ENCODE measurements at regions not wholly inside any gene's neighbourhood (a gene's known extent, or its start where the extent isn't known, plus 50 kb on each side); places are given as distances from the start of the nearest gene placed in this dataset.

- DNase-seq (ENCODE audit: low spot score), result no peak
- H3K4me3 ChIP-seq (ENCODE audit: low read depth in 1 of 3, low read length in 3 of 3), result no peak overlapping the region
- TF ChIP-seq FOXA2 (IDR thresholded peaks at IDR 0.05) (no peak), HNF4G (IDR thresholded peaks at IDR 0.05) (no peak), RAD21 (IDR thresholded peaks at IDR 0.05) (no peak), HNF4A (conservative IDR thresholded peaks at IDR 0.05) (no peak), ZBTB33 (IDR thresholded peaks at IDR 0.05) (no peak), JUND (IDR thresholded peaks at IDR 0.05) (no peak), EGR1 (IDR thresholded peaks at IDR 0.05; ENCODE audit: low read depth in 2 of 2) (no peak), GABPA (IDR thresholded peaks at IDR 0.05 in 1 of 2, conservative IDR thresholded peaks at IDR 0.05 in 1 of 2) (no peak), ATF3 (IDR thresholded peaks at IDR 0.05) (no peak), CTCF (IDR thresholded peaks at IDR 0.05; ENCODE audit: low read depth, low read length, missing input control) (no peak), FOXA1 (IDR thresholded peaks at IDR 0.05) (no peak)
- H3K9me3 ChIP-seq (ENCODE audit: control insufficient read depth in 4 of 4, low read length in 3 of 4), result no peaks in the 10 kb centered on the region
- 82% methylated on average over 2 of the region's 2 CpGs for WGBS
- no peaks in the 10 kb centered on the region for H3K4me1 ChIP-seq (ENCODE audit: control insufficient read depth in 4 of 4, insufficient read depth in 4 of 4, low read length in 3 of 4)
- H3K27me3 ChIP-seq (ENCODE audit: control insufficient read depth in 4 of 4, insufficient read depth in 4 of 4, low read length in 3 of 4), result no peaks in the 10 kb centered on the region
- H3K27ac ChIP-seq (ENCODE audit: low read depth in 1 of 2, low read length in 2 of 2), result no peak overlapping the region
- H3K36me3 ChIP-seq (ENCODE audit: control insufficient read depth in 4 of 4, insufficient read depth in 3 of 4, low read depth in 1 of 4, low read length in 3 of 4), result no peaks in the 10 kb centered on the region
- H3K9ac ChIP-seq (ENCODE audit: low read depth in 1 of 2, low read length in 2 of 2), result no peak overlapping the region
These were observed 117.8 kb upstream of the ATP2B1 start for GRCh38 chr12:89826468-89826867.

GRCh38 chr12:89825591-89826449 is 117.2 kb upstream of the ATP2B1 start:
- no peak for DNase-seq (ENCODE audit: low spot score)
- Histone ChIP-seq H3K36me3 (ENCODE audit: control insufficient read depth in 4 of 4, insufficient read depth in 3 of 4, low read depth in 1 of 4, low read length in 3 of 4) (no peaks in the 10 kb centered on the region), H3K27me3 (ENCODE audit: control insufficient read depth in 4 of 4, insufficient read depth in 4 of 4, low read length in 3 of 4) (no peaks in the 10 kb centered on the region), H3K4me1 (ENCODE audit: control insufficient read depth in 4 of 4, insufficient read depth in 4 of 4, low read length in 3 of 4) (no peaks in the 10 kb centered on the region), H3K4me3 (ENCODE audit: low read depth in 1 of 3, low read length in 3 of 3) (no peak overlapping the region), H3K9ac (ENCODE audit: low read depth in 1 of 2, low read length in 2 of 2) (no peak overlapping the region), H3K9me3 (ENCODE audit: control insufficient read depth in 4 of 4, low read length in 3 of 4) (no peaks in the 10 kb centered on the region), H3K27ac (ENCODE audit: low read depth in 1 of 2, low read length in 2 of 2) (no peak overlapping the region)
- TF ChIP-seq FOXA2 (IDR thresholded peaks at IDR 0.05), result no peak
- no peak for TF ChIP-seq RXRA (IDR thresholded peaks at IDR 0.05)
- TF ChIP-seq CTCF (IDR thresholded peaks at IDR 0.05; ENCODE audit: low read depth, low read length, missing input control), result no peak
- no peak for TF ChIP-seq NR2F2 (IDR thresholded peaks at IDR 0.05)
- TF ChIP-seq JUND (IDR thresholded peaks at IDR 0.05), result no peak
- TF ChIP-seq HNF4A (conservative IDR thresholded peaks at IDR 0.05), result no peak
- TF ChIP-seq EGR1 (IDR thresholded peaks at IDR 0.05; ENCODE audit: low read depth in 2 of 2), result no peak
- no peak for TF ChIP-seq REST (IDR thresholded peaks at IDR 0.05)
- TF ChIP-seq HNF4G (IDR thresholded peaks at IDR 0.05), result no peak
- no peak for TF ChIP-seq GABPA (IDR thresholded peaks at IDR 0.05 in 1 of 2, conservative IDR thresholded peaks at IDR 0.05 in 1 of 2)
- TF ChIP-seq SP1 (IDR thresholded peaks at IDR 0.05), result no peak
- no peak for TF ChIP-seq YY1 (IDR thresholded peaks at IDR 0.05)
- no peak for TF ChIP-seq TAF1 (conservative IDR thresholded peaks at IDR 0.05)
- no peak for TF ChIP-seq MAX (IDR thresholded peaks at IDR 0.05)
- TF ChIP-seq FOXA1 (IDR thresholded peaks at IDR 0.05), result no peak
- no peak for TF ChIP-seq RAD21 (IDR thresholded peaks at IDR 0.05)
- no peak for TF ChIP-seq ZBTB33 (IDR thresholded peaks at IDR 0.05)
- WGBS, result 70% methylated on average over 6 of the region's 6 CpGs
